Fibroblast of the aortic adventitia (primary cell): ENCODE measurements at regions not wholly inside any gene's neighbourhood (a gene's known extent, or its start where the extent isn't known, plus 50 kb on each side); places are given as distances from the start of the nearest gene placed in this dataset.

Experiments
- DNase-seq: peaks from one replicate; pipeline ENCODE4 v3.0.0-alpha.2; 2010; ENCODE audit warnings: low read depth
- H3K4me3 ChIP-seq: 2 replicates; pipeline ENCODE4 v1.5.1; 2011; ENCODE audit warnings: low read depth, mild to moderate bottlenecking, control low read depth, low read length, moderate library complexity
- TF ChIP-seq, protein P1 (sequence below): IDR thresholded peaks from 2 replicates; pipeline ENCODE4 v1.5.1; 2011; ENCODE audit warnings: mild to moderate bottlenecking, low read length, control low read depth, inconsistent platforms; ENCODE audit not compliant: insufficient read depth

DNA sequence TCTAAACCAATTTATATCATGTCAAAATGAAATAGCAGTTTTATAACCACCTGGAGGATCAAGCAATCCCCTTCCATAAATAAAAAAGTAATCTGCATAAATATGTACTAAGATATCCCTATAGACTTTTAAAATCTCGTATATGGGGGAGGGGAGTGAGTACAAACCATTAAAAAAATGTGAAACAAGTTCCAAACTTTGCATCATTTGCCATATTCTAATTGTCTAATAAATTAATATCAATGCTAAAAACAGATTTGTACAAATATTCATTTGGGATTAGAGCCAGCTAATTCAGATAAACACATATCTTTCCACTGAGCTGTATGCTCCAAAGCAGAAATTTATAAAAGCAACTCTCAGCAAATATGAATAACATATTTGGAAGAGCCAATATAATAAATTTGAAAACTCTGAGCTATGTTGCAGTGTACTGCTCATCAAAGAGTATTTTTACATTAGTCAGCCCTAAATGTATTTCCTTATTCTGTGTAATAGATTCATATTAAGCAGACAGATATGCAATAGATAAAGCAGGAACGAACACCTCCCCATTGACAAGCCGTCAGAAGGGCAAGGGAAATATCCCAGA is 970.2 kb downstream of the EFNB2 start:
- TF ChIP-seq, protein P1, sequence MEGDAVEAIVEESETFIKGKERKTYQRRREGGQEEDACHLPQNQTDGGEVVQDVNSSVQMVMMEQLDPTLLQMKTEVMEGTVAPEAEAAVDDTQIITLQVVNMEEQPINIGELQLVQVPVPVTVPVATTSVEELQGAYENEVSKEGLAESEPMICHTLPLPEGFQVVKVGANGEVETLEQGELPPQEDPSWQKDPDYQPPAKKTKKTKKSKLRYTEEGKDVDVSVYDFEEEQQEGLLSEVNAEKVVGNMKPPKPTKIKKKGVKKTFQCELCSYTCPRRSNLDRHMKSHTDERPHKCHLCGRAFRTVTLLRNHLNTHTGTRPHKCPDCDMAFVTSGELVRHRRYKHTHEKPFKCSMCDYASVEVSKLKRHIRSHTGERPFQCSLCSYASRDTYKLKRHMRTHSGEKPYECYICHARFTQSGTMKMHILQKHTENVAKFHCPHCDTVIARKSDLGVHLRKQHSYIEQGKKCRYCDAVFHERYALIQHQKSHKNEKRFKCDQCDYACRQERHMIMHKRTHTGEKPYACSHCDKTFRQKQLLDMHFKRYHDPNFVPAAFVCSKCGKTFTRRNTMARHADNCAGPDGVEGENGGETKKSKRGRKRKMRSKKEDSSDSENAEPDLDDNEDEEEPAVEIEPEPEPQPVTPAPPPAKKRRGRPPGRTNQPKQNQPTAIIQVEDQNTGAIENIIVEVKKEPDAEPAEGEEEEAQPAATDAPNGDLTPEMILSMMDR = no peak
- H3K4me3 ChIP-seq = no peak overlapping the region
- no peak for DNase-seq

- TF ChIP-seq, protein P1 = no peak
- H3K4me3 ChIP-seq = no peak overlapping the region
- no peak for DNase-seq
Observed at GRCh38 chr13:105552078-105552477, 983.4 kb downstream of the EFNB2 start.

DNA sequence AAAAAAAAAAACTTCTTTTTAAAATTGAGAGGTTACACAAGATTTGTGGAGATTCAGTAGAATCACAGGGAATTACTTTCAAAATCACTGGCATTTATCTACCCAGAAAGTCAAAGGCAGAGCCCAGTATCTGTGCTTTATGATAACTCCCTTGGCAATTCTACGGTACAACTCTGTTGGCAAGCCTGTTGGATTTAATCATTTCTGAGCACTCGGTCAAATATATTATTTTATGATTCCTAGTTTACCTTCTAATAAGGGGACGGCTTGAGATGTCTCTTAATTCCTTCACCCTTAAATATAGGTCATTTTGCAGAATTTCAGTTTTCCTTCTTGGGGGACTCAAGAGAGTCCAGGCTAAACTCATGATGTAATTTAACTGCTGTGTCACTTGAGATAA is 987.6 kb downstream of the EFNB2 start:
- DNase-seq = no peak
- TF ChIP-seq, protein P1 = no peak
- H3K4me3 ChIP-seq = no peak overlapping the region

- TF ChIP-seq, protein P1 = no peak
- DNase-seq = no peak
- no peak overlapping the region for H3K4me3 ChIP-seq
Observed at GRCh38 chr13:105545811-105546210, 989.7 kb downstream of the EFNB2 start.

- TF ChIP-seq, protein P1 = no peak
- H3K4me3 ChIP-seq = no peak overlapping the region
- DNase-seq = no peak
Observed at GRCh38 chr13:105543742-105544141, 991.7 kb downstream of the EFNB2 start.

DNA sequence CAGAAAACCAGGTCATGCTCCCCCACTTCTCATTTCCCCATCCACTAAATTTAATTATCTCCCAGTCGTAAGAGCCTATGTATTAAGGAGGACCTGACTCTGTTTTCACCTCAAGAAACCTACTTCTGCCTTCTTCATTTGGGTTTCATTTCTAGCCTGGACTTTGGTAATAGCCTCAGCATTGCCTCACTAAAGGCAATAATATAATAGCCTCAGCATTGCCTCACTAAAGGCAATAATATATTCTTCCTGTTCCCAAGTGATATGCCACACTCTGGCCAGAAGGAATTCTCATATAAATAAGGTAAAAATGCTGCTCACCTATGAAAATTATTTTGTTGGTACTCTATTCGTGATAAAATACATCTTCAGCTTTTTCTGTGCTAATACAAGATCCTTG is 993.9 kb downstream of the EFNB2 start:
- no peak overlapping the region for H3K4me3 ChIP-seq
- no peak for DNase-seq
- TF ChIP-seq, protein P1 = no peak

DNA sequence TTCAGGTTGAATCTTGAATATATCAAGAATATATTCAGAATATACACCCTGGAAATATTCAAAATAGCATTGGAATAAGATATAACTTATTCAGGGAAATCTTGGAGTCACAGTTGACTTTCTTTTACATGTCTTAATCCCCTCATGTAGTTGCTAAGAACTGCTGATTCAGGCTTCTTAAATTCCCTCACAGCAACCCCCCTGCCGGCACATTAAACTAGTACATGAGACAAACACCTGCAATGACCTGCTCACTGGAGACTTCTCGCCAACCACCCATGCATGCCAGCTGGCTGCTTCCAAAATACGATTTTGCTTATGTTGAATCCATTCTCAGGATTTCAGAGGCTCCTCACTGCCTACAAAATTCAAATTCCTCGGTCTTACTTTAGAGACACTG is 997.1 kb downstream of the EFNB2 start:
- no peak overlapping the region for H3K4me3 ChIP-seq
- DNase-seq = no peak
- TF ChIP-seq, protein P1 = no peak
